Natural killer cell treated with Interleukin-12 subunit alpha and Interleukin-12 subunit beta and Interleukin-15 and Interleukin-18, amount 100 ng/mL, for 72 hours (primary cell): ENCODE measurements at regions not wholly inside any gene's neighbourhood (a gene's known extent, or its start where the extent isn't known, plus 50 kb on each side); places are given as distances from the start of the nearest gene placed in this dataset.

Source experiments
- ATAC-seq, 2 donors: fragments of 150-1000 bp; cut with Tn5 transposase in 1 of 2; sonication (Bioruptor Pico), chemical (Tn5 transposase) in 1 of 2; 2 replicates each; pipeline ENCODE4 v1.10.0; 2021
- DNase-seq: peaks from one replicate; pipeline ENCODE4 v3.0.0; 2022; ENCODE audit warnings: low spot score
- H3K27ac Mint-ChIP-seq, 2 donors: 1 replicate in 1 of 2; 2 replicates in 1 of 2; pipeline ENCODE4 v1.8.0; 2022; ENCODE audit warnings: mixed read lengths in 2 of 2, mild to moderate bottlenecking in 1 of 2, moderate library complexity in 1 of 2
- H3K27me3 Mint-ChIP-seq, 2 donors: 1 replicate in 1 of 2; 2 replicates in 1 of 2; pipeline ENCODE4 v1.8.0; 2022; ENCODE audit warnings: mixed read lengths in 2 of 2
- H3K36me3 Mint-ChIP-seq: one replicate; pipeline ENCODE4 v1.8.0; 2022; ENCODE audit warnings: mixed read lengths
- H3K4me1 Mint-ChIP-seq, 2 donors: 1 replicate in 1 of 2; 2 replicates in 1 of 2; pipeline ENCODE4 v1.8.0; 2022; ENCODE audit warnings: low read depth in 2 of 2, mixed read lengths in 2 of 2, mild to moderate bottlenecking in 1 of 2
- H3K4me3 Mint-ChIP-seq: one replicate; pipeline ENCODE4 v1.8.0; 2022; ENCODE audit warnings: mixed read lengths
- H3K9me3 Mint-ChIP-seq: 2 replicates; pipeline ENCODE4 v1.8.0; 2022; ENCODE audit warnings: mixed read lengths

GRCh38 chr17:13243585-13243984 lies 225.8 kb upstream of the ELAC2 start:
- Mint-ChIP-seq H3K27me3 (no peaks in the 10 kb centered on the region), H3K4me1 (no peaks in the 10 kb centered on the region), H3K9me3 (peaks cover 6% of the 10 kb centered on the region), H3K36me3 (no peaks in the 10 kb centered on the region), H3K4me3 (no peak overlapping the region), H3K27ac (no peak overlapping the region)
- DNase-seq (no peak), ATAC-seq (no peak)

- no peak for ATAC-seq
- DNase-seq = no peak
- no peaks in the 10 kb centered on the region for H3K27me3 Mint-ChIP-seq
- no peaks in the 10 kb centered on the region for H3K36me3 Mint-ChIP-seq
- no peak overlapping the region for H3K27ac Mint-ChIP-seq
- H3K9me3 Mint-ChIP-seq = peaks cover 6% of the 10 kb centered on the region
- H3K4me3 Mint-ChIP-seq = no peak overlapping the region
- H3K4me1 Mint-ChIP-seq = no peaks in the 10 kb centered on the region
Observed at GRCh38 chr17:13240851-13241250, 223.0 kb upstream of the ELAC2 start.

GRCh38 chr17:13230350-13231264 lies 212.8 kb upstream of the ELAC2 start:
- H3K9me3 Mint-ChIP-seq = peaks cover 3% of the 10 kb centered on the region

GRCh38 chr17:13228225-13228624 lies 210.4 kb upstream of the ELAC2 start:
- Mint-ChIP-seq H3K9me3 (peaks cover 3% of the 10 kb centered on the region), H3K4me3 (no peak overlapping the region), H3K27ac (no peak overlapping the region), H3K36me3 (no peaks in the 10 kb centered on the region), H3K27me3 (peaks cover 0 to 9% of the 10 kb centered on the region in 2 donors), H3K4me1 (no peaks in the 10 kb centered on the region)
- DNase-seq (no peak), ATAC-seq (no peak)

More at GRCh38 chr17:13230350-13231264, 212.8 kb upstream of the ELAC2 start:
- Mint-ChIP-seq H3K27ac (no peak overlapping the region), H3K4me3 (no peak overlapping the region), H3K36me3 (no peaks in the 10 kb centered on the region), H3K4me1 (no peaks in the 10 kb centered on the region), H3K27me3 (peaks cover 0 to 9% of the 10 kb centered on the region in 2 donors)
- no peak for ATAC-seq
- no peak for DNase-seq

- H3K27me3 Mint-ChIP-seq = peaks cover 0 to 9% of the 10 kb centered on the region in 2 donors
- ATAC-seq = no peak
- H3K4me3 Mint-ChIP-seq = no peak overlapping the region
Observed at GRCh38 chr17:13222975-13223374, 205.1 kb upstream of the ELAC2 start.

GRCh38 chr17:13212860-13213259 lies 195.0 kb upstream of the ELAC2 start:
- H3K27ac Mint-ChIP-seq = no peak overlapping the region
- peaks cover 15% of the 10 kb centered on the region for H3K9me3 Mint-ChIP-seq
- H3K4me3 Mint-ChIP-seq = no peak overlapping the region
- ATAC-seq = no peak
- H3K27me3 Mint-ChIP-seq = no peaks in the 10 kb centered on the region
- H3K4me1 Mint-ChIP-seq = no peaks in the 10 kb centered on the region
- H3K36me3 Mint-ChIP-seq = no peaks in the 10 kb centered on the region
- no peak for DNase-seq

More at GRCh38 chr17:13222975-13223374, 205.1 kb upstream of the ELAC2 start:
- Mint-ChIP-seq H3K36me3 (no peaks in the 10 kb centered on the region), H3K4me1 (no peaks in the 10 kb centered on the region), H3K9me3 (no peaks in the 10 kb centered on the region), H3K27ac (no peak overlapping the region)
- DNase-seq = no peak

- Mint-ChIP-seq H3K4me3 (no peak overlapping the region), H3K27me3 (no peaks in the 10 kb centered on the region), H3K4me1 (no peaks in the 10 kb centered on the region), H3K9me3 (peaks cover 19% of the 10 kb centered on the region), H3K36me3 (no peaks in the 10 kb centered on the region), H3K27ac (no peak overlapping the region)
- DNase-seq = no peak
- ATAC-seq = no peak
Observed at GRCh38 chr17:13209081-13209480, 191.3 kb upstream of the ELAC2 start.

- Mint-ChIP-seq H3K27me3 (no peaks in the 10 kb centered on the region), H3K9me3 (peaks cover 13% of the 10 kb centered on the region), H3K27ac (no peak overlapping the region), H3K4me1 (no peaks in the 10 kb centered on the region), H3K36me3 (no peaks in the 10 kb centered on the region), H3K4me3 (no peak overlapping the region)
- no peak for DNase-seq
- no peak for ATAC-seq
Observed at GRCh38 chr17:13204607-13205237, 186.9 kb upstream of the ELAC2 start.

- no peak overlapping the region for H3K4me3 Mint-ChIP-seq
- ATAC-seq = no peak
- peaks cover 0 to 5% of the 10 kb centered on the region in 2 donors for H3K27me3 Mint-ChIP-seq
- H3K36me3 Mint-ChIP-seq = no peaks in the 10 kb centered on the region
- peaks cover 10% of the 10 kb centered on the region for H3K9me3 Mint-ChIP-seq
- no peak overlapping the region for H3K27ac Mint-ChIP-seq
- no peak for DNase-seq
- no peaks in the 10 kb centered on the region for H3K4me1 Mint-ChIP-seq
Observed at GRCh38 chr17:13202835-13203234, 185.0 kb upstream of the ELAC2 start.

GRCh38 chr17:13200671-13201070 lies 182.8 kb upstream of the ELAC2 start:
- Mint-ChIP-seq H3K27ac (no peak overlapping the region), H3K27me3 (peaks cover 0 to 6% of the 10 kb centered on the region in 2 donors), H3K4me1 (no peaks in the 10 kb centered on the region), H3K9me3 (peaks cover 10% of the 10 kb centered on the region), H3K36me3 (no peaks in the 10 kb centered on the region), H3K4me3 (no peak overlapping the region)
- ATAC-seq (no peak), DNase-seq (no peak)

- Mint-ChIP-seq H3K4me3 (no peak overlapping the region), H3K9me3 (peaks cover 7% of the 10 kb centered on the region), H3K27me3 (peaks cover 0 to 6% of the 10 kb centered on the region in 2 donors), H3K27ac (no peak overlapping the region), H3K4me1 (no peaks in the 10 kb centered on the region), H3K36me3 (no peaks in the 10 kb centered on the region)
- ATAC-seq (no peak), DNase-seq (no peak)
Observed at GRCh38 chr17:13199425-13199824, 181.6 kb upstream of the ELAC2 start.

- Mint-ChIP-seq H3K27ac (no peak overlapping the region), H3K9me3 (peaks cover 6% of the 10 kb centered on the region), H3K4me3 (no peak overlapping the region), H3K4me1 (no peaks in the 10 kb centered on the region), H3K27me3 (peaks cover 0 to 6% of the 10 kb centered on the region in 2 donors), H3K36me3 (no peaks in the 10 kb centered on the region)
- no peak for ATAC-seq
- DNase-seq = no peak
Observed at GRCh38 chr17:13197586-13197985, 179.8 kb upstream of the ELAC2 start.

- no peak for ATAC-seq
- Mint-ChIP-seq H3K4me1 (no peaks in the 10 kb centered on the region), H3K9me3 (peaks cover 6% of the 10 kb centered on the region), H3K36me3 (no peaks in the 10 kb centered on the region), H3K27ac (no peak overlapping the region), H3K4me3 (no peak overlapping the region), H3K27me3 (peaks cover 0 to 15% of the 10 kb centered on the region in 2 donors)
- DNase-seq = no peak
Observed at GRCh38 chr17:13194887-13195286, 177.1 kb upstream of the ELAC2 start.

- peaks cover 0 to 8% of the 10 kb centered on the region in 2 donors for H3K27me3 Mint-ChIP-seq
- H3K4me3 Mint-ChIP-seq = no peak overlapping the region
- ATAC-seq (no peak), DNase-seq (no peak)
- H3K36me3 Mint-ChIP-seq = peaks cover 4% of the 10 kb centered on the region
- no peak overlapping the region for H3K27ac Mint-ChIP-seq
- no peaks in the 10 kb centered on the region for H3K4me1 Mint-ChIP-seq
- peaks cover 10% of the 10 kb centered on the region for H3K9me3 Mint-ChIP-seq
Observed at GRCh38 chr17:13182854-13183253, 165.0 kb upstream of the ELAC2 start.
